PC-9 (cell line): ENCODE measurements at regions not wholly inside any gene's neighbourhood (a gene's known extent, or its start where the extent isn't known, plus 50 kb on each side); places are given as distances from the start of the nearest gene placed in this dataset.

Source experiments
- BruUV-seq: library from RNA; stranded (reverse); fragments of 400-500 nt; replicated peaks from 2 replicates; lab custom pipeline; 2021; lab: Mats Ljungman, UMichigan
- CTCF ChIA-PET: fragments of 300-600 bp; sonication (Branson Sonifier 250); formaldehyde crosslinking; loops from one replicate; lab custom pipeline; 2022; ENCODE audit warnings: antibody characterized with exemption; lab: Charles Lee
- POLR2A ChIA-PET: fragments of 300-600 bp; sonication (Branson Sonifier 250); formaldehyde crosslinking; loops from one replicate; lab custom pipeline; 2022; ENCODE audit warnings: antibody characterized with exemption; ENCODE audit not compliant: unreplicated experiment; lab: Charles Lee
- DNase-seq, 2 experiments: peaks; one replicate each; pipeline versions ENCODE4 v3.0.0 to v3.0.0-alpha.2; 2015 to 2022; ENCODE audit warnings: mixed read lengths in 1 of 2
- H2AFZ ChIP-seq: fragments of 200-600 bp; sonication (generic); 2 replicates; pipeline ENCODE4 v1.8.1; 2017; ENCODE audit warnings: antibody characterized with exemption
- H3F3A ChIP-seq: fragments of 200-600 bp; sonication (generic); 2 replicates; pipeline ENCODE4 v1.8.1; 2017; ENCODE audit warnings: antibody characterized with exemption, mild to moderate bottlenecking, low read depth; ENCODE audit not compliant: insufficient read depth
- H3K27ac ChIP-seq: fragments of 200-600 bp; sonication (generic); 2 replicates; pipeline ENCODE4 v1.6.1; 2016; ENCODE audit warnings: mixed run types
- H3K27me3 ChIP-seq: fragments of 200-600 bp; sonication (generic); 2 replicates; pipeline ENCODE4 v1.6.1; 2016; ENCODE audit warnings: low read depth, mixed run types; ENCODE audit not compliant: insufficient read depth
- H3K36me3 ChIP-seq: fragments of 200-600 bp; sonication (generic); 2 replicates; pipeline ENCODE4 v1.6.1; 2016; ENCODE audit warnings: low read depth, mixed run types
- H3K4me1 ChIP-seq: fragments of 200-600 bp; sonication (generic); replicated peaks from 2 replicates; pipeline ENCODE4 v1.6.1; 2016; ENCODE audit warnings: mixed run types; ENCODE audit not compliant: insufficient read depth
- H3K4me2 ChIP-seq: fragments of 200-600 bp; sonication (generic); 2 replicates; pipeline ENCODE4 v1.6.1; 2017; ENCODE audit warnings: mixed run types
- H3K4me3 ChIP-seq: fragments of 200-600 bp; sonication (generic); 2 replicates; pipeline ENCODE4 v1.6.1; 2016; ENCODE audit warnings: mixed run types
- H3K79me2 ChIP-seq: fragments of 200-600 bp; sonication (generic); 2 replicates; pipeline ENCODE4 v1.6.1; 2017; ENCODE audit warnings: low read depth, mixed run types
- H3K9me2 ChIP-seq: fragments of 200-600 bp; sonication (generic); 2 replicates; pipeline ENCODE4 v1.8.1; 2017; ENCODE audit warnings: mild to moderate bottlenecking; ENCODE audit not compliant: insufficient read depth
- H3K9me3 ChIP-seq: fragments of 200-600 bp; sonication (generic); 2 replicates; pipeline ENCODE4 v1.8.1; 2016; ENCODE audit warnings: low read depth; ENCODE audit not compliant: insufficient read depth
- H4K20me1 ChIP-seq: fragments of 200-600 bp; sonication (generic); 2 replicates; pipeline ENCODE4 v1.8.1; 2017; ENCODE audit not compliant: insufficient read depth
- EZH2 ChIP-seq: fragments of 200-600 bp; sonication (generic); IDR thresholded peaks from 2 replicates; pipeline ENCODE4 v1.8.0; 2017; ENCODE audit warnings: antibody characterized with exemption, low read depth
- intact Hi-C: fragments of 100-400 bp; cut with micrococcal nuclease; formaldehyde crosslinking; loops from one replicate; pipeline ENCODE4 v1.10.0; 2022; ENCODE audit not compliant: unreplicated experiment
- TF ChIP-seq, protein P1 (sequence below): fragments of 200-600 bp; sonication (generic); conservative IDR thresholded peaks from 2 replicates; pipeline ENCODE4 v1.6.1; 2017; ENCODE audit warnings: mixed run types, antibody characterized with exemption, mild to moderate bottlenecking, moderate library complexity

DNA sequence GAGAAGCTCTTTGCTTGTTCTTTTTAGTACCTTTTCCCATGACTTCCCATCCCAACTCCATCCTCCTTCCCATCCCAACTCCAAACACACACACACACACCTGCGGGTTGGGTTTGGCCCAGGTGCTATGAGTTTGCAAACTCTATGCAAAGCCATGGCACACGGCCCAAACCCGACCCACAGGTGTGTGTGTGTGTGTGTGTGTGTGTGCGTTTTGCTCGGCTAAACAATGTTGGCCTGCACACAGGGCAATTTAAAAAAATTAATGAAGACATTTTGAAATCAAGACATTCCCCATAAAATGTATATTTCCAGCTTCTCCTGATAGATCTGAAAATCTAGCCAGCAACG is 103.7 kb upstream of the TLE3 start:
- no peak for DNase-seq
- no peaks in the 10 kb centered on the region for H3K27me3 ChIP-seq
- H2AFZ ChIP-seq = no peak overlapping the region
- no peaks in the 10 kb centered on the region for H3K36me3 ChIP-seq
- ChIA-PET POLR2A (no interaction called here), CTCF (no interaction called here)
- intact Hi-C loops = no loop called here
- H3K4me2 ChIP-seq = no peak overlapping the region
- no peak overlapping the region for H3K27ac ChIP-seq
- TF ChIP-seq EZH2 = no peak
- TF ChIP-seq, protein P1, sequence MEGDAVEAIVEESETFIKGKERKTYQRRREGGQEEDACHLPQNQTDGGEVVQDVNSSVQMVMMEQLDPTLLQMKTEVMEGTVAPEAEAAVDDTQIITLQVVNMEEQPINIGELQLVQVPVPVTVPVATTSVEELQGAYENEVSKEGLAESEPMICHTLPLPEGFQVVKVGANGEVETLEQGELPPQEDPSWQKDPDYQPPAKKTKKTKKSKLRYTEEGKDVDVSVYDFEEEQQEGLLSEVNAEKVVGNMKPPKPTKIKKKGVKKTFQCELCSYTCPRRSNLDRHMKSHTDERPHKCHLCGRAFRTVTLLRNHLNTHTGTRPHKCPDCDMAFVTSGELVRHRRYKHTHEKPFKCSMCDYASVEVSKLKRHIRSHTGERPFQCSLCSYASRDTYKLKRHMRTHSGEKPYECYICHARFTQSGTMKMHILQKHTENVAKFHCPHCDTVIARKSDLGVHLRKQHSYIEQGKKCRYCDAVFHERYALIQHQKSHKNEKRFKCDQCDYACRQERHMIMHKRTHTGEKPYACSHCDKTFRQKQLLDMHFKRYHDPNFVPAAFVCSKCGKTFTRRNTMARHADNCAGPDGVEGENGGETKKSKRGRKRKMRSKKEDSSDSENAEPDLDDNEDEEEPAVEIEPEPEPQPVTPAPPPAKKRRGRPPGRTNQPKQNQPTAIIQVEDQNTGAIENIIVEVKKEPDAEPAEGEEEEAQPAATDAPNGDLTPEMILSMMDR = no peak
- H3K9me2 ChIP-seq = no peaks in the 10 kb centered on the region
- BruUV-seq = no TSS peak
- no peaks in the 10 kb centered on the region for H3K79me2 ChIP-seq
- no peaks in the 10 kb centered on the region for H4K20me1 ChIP-seq
- no peak overlapping the region for H3K4me3 ChIP-seq
- peaks cover 29% of the 10 kb centered on the region for H3K4me1 ChIP-seq
- no peaks in the 10 kb centered on the region for H3K9me3 ChIP-seq
- H3F3A ChIP-seq = peaks cover 19% of the 10 kb centered on the region

DNA sequence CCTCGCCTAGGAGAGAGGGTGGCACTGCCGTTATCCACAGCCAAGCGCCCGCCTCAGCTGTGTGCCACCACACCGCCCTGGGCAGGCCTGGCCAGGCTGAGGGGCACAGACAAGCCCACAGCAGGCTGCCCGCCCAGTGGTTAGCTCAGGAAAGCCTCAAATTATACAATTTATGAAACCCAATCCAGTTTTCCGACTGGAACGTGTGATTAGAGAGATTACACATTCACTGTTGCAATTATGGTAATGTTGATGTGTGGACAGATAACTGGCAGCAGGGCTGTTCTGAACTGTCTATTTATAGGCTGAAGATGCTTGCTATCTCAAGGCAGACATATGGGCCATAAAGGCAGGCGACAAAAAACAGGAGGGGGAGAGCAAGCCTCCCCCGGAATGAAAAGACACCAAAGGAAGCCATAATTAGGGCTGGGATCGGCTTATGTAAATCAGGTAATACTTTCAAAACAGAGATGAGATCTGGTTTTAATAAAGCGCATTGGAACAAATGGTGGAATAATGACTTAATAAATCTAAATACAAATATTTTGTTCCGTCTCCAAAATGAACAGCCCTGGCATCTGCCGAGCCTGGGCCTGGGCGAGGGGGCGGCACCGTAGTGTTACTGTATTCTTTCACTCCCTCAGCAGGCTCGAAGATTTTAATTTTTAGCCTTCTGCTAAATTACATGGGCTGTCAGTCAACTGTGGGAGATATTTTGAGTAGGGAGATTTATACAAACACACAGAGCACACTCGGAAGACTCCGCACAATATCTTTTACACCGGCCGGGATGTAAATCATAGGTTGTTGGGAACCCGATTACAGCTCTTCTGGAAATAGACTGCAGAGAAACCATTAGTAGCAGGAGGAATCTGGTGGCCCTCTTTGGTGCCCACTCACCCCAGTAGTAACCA is 103.1 kb upstream of the TLE3 start:
- Histone ChIP-seq H4K20me1 (no peaks in the 10 kb centered on the region), H3K4me3 (no peak overlapping the region), H3K4me2 (no peak overlapping the region), H3K9me2 (no peaks in the 10 kb centered on the region), H3K9me3 (no peaks in the 10 kb centered on the region), H3K4me1 (peaks cover 35% of the 10 kb centered on the region), H3K27ac (no peak overlapping the region), H3K79me2 (no peaks in the 10 kb centered on the region), H3K27me3 (no peaks in the 10 kb centered on the region), H3K36me3 (no peaks in the 10 kb centered on the region), H3F3A (peaks cover 25% of the 10 kb centered on the region), H2AFZ (no peak overlapping the region)
- TF ChIP-seq EZH2 = no peak
- TF ChIP-seq, protein P1 = no peak
- POLR2A ChIA-PET = no interaction called here
- DNase-seq = no peak
- BruUV-seq = no TSS peak
- intact Hi-C loops = no loop called here
- CTCF ChIA-PET = no interaction called here

DNA sequence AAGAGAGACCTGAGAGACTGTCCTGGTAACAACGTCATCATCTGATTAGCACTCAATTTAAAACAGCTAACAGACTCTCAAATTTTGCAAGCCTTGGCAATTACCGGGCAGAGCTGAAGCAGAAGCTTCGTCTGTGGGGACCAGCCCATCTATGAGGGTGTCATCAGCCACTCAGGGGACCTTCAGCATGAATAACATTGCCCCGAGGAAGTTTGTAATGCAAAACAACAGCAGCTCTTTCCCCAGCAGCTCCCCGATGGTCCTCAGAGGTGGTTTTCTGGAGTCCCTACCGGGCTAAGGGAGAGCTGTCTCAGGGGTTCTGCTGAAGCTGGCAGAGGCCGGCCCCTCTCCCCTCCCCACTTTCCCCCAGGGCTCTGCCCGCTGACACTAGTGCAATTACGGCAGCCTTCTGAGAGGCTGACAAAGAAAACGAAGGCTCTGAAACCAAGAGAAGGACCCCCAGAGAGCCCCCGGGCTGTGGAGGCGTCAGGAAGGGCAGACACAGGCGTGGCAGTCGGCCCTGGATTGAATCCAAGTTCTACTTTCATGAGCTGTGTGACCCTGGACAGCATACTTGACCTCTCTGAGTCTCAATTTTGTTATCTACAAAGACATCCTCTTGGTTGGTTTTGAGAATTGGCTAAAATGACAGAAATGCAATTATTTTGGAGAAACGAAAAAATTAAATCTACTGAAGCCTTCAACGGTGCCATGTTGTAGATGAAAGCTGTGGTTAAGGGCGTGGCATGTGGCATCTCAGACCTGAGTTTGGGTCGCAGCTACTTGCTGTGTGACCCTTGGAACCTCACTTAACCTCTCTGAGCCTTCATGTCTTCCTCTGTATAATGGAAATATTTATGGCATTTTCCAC is 102.1 kb upstream of the TLE3 start:
- H3K27me3 ChIP-seq = no peaks in the 10 kb centered on the region
- H3F3A ChIP-seq = peaks cover 35% of the 10 kb centered on the region
- BruUV-seq = no TSS peak
- CTCF ChIA-PET = no interaction called here
- no peaks in the 10 kb centered on the region for H3K36me3 ChIP-seq
- H2AFZ ChIP-seq = no peak overlapping the region
- no peaks in the 10 kb centered on the region for H3K9me3 ChIP-seq
- H3K4me1 ChIP-seq = peaks cover 45% of the 10 kb centered on the region
- POLR2A ChIA-PET = no interaction called here
- H3K27ac ChIP-seq = no peak overlapping the region
- H3K4me2 ChIP-seq = no peak overlapping the region
- no peak for DNase-seq
- intact Hi-C loops = loop anchor here (5.0 kb wide), 5 partner anchors 293 to 622 kb away; no protein-coding TSS in a partner anchor
- no peaks in the 10 kb centered on the region for H3K9me2 ChIP-seq
- H4K20me1 ChIP-seq = no peaks in the 10 kb centered on the region
- H3K4me3 ChIP-seq = no peak overlapping the region
- TF ChIP-seq, protein P1 = no peak
- TF ChIP-seq EZH2 = no peak
- H3K79me2 ChIP-seq = no peaks in the 10 kb centered on the region
